NCI-H1048 (cell line): ENCODE measurements at regions not wholly inside any gene's neighbourhood (a gene's known extent, or its start where the extent isn't known, plus 50 kb on each side); places are given as distances from the start of the nearest gene placed in this dataset.

Experiments
- DNase-seq: peaks from one replicate; lab custom pipeline; 2025; lab: John Stamatoyannopoulos, UW

DNA sequence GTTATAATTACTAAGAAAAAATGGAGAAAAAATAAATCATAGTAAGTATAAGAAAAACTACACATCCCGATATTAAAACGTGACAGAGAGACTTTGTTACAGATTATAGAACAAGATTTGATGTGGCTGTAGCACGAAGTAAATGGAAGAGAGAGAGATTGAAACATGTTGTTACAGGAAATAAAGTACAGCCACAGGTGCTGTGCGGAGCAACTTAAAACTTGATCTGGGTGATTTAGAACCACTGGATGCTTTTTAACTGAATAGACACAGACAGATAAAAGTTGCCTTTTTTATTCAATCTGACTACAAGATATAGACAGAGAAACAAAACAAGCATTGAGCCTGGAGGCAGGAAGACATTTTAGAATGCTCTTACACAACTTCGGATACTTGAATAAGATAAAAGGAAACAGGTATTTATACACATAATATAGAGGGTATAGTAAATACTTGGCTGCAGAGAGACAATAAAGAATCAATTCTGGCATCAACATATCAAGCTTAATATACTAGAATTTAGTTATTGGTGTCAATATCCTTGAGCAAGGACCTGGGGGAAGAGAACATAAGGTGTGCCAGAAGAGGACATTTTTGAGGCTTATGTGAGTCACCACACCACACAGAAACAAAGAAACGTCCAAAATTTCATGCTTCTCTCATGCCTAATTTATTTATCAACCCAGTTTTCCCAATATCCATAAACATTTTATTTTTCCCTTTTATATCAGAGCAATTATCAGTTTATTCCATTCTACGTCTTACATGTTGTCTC lies 548.5 kb downstream of the SLITRK1 start:
- DNase-seq = no peak

DNA sequence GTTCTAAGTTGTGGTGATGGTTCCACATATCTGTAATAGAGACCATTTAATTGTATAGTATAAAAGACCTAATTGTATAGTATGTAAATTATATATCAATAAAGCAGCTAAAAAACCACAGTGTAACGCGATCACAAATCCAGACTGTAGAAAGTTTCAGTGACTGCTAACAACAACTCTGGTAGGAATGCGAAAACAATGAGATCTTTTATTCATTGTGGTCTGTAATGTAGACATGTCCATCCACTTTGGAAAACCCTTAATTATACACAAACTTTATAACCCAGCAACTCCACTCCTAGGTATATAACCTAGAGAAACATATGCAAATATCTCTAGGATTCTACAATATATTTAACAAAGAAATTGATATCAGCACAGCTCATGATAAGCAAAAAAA lies 549.5 kb downstream of the SLITRK1 start:
- DNase-seq = peak; percentile 67

DNA sequence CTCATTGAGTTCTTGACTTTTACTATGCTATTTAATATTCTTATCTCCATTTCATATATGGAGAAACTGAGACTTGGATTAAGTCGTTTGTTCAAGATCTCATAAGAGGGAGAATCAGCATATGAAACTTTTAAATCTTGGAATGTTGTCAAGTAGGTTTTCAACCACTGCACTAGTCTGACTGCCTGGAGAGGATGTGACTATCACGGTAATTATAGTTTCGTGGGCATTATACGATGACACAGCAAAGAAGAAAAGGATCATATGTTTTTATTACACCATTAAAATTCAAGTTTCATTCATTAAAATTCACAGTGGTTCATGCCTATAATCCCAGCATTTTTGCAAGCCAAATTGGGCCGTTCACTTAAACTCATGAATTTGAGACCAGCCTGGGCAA lies 555.2 kb downstream of the SLITRK1 start:
- no peak for DNase-seq

DNA sequence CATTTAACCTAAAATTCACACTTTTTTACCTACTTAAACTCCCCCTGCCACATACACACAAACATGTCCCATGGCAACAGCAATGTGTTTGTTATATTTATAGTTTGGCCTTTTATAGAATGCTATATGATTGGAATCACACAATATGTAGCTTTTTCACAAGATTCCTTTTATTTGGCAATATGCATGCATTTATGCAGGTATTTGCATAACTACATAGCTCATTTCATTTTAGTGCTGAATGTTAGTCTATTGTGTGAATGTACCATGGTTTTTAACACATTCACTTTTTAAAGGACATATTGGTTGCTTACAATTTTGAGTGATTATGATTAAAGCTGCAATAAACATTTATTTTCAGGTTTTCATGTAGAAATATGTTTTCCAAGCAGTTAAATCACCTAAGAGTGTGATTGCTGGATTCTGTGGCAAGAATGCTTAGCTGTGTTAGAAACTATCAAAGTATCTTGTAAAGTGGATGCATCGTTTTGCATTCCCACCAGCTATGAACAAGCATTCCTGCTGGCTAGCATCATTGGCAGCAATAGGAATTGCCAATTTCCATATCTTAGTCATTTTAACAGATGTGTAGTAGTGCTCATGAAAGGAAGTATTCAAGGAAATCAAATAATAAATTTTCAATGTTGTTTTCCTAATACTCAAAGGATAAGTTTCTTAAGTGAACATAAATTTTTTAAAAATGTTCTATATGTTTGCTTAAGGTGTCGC lies 557.0 kb downstream of the SLITRK1 start:
- peak; percentile 60 for DNase-seq

- DNase-seq = no peak
These were observed 570.2 kb downstream of the SLITRK1 start for GRCh38 chr13:83311886-83312577.

DNA sequence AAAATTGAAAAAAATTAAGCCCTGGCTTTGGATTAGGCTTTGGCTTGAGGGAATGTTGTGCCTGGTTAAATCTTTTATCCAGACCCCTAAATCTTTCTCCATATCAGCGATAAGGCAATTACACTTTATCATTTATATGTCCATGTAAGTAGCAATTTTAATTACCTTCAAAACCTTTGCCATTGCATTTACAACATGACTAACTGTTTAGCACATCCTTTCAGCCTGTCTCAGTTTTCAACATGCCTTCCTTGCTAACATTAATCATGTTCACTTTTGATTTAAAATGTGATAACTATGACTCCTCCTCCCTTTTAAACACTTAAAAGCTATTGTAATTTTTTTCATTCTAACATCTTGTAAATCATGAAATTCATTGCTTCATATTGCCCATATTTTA lies 583.7 kb downstream of the SLITRK1 start:
- no peak for DNase-seq

GRCh38 chr13:83297586-83298290 lies 584.5 kb downstream of the SLITRK1 start:
- no peak for DNase-seq

DNA sequence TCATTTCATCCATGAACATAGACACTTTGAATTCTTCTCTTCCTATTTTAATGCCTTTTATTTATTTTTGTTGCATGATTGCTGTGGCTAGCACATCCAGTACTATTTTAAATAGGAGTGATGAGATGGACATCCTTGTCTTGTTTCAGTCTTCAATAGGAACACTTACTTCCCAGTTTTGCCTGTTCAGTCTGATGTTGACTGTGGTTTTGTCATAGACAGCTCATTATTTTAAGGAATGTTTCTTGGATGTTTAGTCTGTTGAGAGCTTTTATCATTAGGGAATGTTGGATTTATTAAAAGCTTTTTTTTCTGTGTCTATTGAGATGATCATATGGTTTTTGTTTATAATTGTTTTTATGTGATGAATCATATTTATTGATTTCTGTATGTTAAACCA lies 586.6 kb downstream of the SLITRK1 start:
- DNase-seq = no peak

- no peak for DNase-seq
These were observed 595.5 kb downstream of the SLITRK1 start for GRCh38 chr13:83286737-83287136.

DNA sequence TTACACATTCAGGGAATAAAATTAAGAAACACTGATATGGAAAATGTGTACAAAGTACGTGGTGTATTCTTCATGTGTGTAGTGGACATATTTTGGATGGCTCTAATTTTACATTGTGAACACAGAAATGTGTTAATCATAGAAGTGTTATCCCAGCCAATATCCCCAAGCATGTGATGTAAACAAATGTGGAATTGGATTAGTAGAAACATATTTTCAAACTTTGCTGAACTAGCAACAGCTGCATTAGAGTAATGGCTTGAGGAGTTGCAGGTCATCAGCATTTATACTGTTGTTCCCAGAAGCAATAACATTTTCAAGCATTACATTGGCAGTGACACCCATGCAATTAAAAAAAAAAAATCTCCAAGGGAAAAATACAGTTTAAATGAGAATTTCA lies 600.6 kb downstream of the SLITRK1 start:
- no peak for DNase-seq

DNA sequence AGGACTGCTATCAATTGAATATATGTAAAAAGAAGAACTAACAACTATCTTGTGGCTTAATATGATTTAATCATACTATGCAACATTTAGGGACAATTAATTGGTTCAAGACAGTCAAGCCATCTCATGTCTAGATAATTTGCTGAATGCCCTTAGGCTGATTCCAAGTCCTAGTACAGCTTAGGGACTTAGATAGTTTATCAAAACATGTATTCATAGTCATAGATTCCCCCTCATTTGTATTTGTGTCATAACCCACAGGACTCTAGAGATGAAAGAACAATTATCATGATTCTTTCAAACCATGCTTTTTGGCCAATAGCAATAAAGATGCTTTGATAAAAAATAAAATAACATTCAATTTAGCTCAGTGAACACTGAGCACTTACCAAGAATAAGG lies 607.6 kb downstream of the SLITRK1 start:
- no peak for DNase-seq

- DNase-seq = no peak
These were observed 609.5 kb downstream of the SLITRK1 start for GRCh38 chr13:83272652-83273240.

- DNase-seq = no peak
These were observed 610.2 kb downstream of the SLITRK1 start for GRCh38 chr13:83272076-83272475.

GRCh38 chr13:83265279-83265678 lies 617.0 kb downstream of the SLITRK1 start:
- DNase-seq = no peak

GRCh38 chr13:83248751-83249150 lies 633.5 kb downstream of the SLITRK1 start:
- DNase-seq = no peak

GRCh38 chr13:83232626-83233025 lies 649.6 kb downstream of the SLITRK1 start:
- DNase-seq = no peak

DNA sequence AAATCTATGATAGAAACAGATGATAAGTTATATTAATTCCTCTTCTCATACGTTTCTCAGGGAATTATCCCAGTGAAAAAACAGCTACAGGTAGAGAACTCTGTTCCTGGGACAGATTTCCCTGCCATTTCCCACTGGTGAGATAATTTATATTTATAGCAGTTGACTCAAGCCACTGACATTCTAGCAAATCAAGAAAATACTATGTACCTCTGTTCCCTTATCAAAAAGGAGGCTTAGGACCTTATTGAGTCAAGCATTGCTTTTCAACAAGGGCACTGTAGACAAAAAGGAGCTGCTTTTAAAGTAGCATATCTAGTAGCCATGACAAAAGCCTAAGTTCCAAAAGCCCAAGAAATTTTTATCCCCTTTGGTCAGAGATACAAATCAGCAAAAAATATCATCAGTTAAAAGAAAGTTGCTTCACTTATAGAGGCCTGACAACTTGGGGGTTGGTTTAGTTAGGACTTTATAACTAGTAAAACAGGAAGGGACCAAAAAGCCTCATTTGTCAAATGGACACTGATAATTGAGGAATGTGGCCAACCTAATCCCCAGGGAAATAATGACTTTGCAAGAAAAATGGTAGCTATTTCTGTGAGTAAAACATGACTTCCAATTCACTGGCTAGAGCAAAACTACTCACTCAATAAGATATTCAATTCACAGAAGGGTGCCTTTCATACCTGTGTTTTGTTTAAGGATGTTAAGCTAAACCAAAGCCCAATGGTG lies 652.5 kb downstream of the SLITRK1 start:
- no peak for DNase-seq

DNA sequence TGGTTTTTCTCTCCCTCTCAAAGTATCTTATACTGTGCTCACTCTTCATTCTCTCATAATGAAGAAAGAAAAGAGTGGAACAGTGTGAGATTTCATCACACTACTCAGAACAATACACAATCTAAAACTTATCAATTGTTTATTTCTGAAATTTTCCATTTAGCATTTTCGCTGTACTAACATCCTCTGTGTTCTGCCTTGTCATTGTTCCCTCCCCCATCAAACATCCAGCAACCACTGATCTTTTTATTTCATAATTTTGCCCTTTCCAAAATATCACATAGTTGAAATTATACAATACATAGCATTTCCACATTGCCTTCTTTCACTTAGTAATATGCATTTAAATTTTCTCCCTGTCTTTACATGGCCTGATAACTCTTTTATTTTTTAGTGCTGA lies 658.7 kb downstream of the SLITRK1 start:
- DNase-seq = no peak

GRCh38 chr13:83221813-83222241 lies 660.4 kb downstream of the SLITRK1 start:
- no peak for DNase-seq

DNA sequence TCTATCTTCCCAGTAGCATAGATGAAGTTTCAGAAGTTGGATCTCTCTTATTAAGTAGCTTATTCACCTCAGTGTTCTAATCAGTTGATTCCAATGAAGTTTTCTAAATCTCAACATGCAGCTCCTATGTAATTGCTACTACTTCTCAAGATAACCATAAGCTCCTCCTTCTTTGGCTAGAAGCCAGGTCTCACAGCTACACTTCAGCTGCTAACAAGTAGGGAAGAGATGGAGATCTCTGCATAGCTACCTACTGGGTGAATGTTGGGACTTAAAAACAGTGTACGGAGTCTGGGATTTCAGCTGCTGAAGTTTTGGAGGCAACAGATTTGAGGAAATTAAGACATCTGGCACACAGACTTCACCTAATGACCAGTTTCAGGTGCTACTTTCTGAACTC lies 661.0 kb downstream of the SLITRK1 start:
- DNase-seq = no peak

- DNase-seq = no peak
These were observed 662.0 kb downstream of the SLITRK1 start for GRCh38 chr13:83220241-83220640.
